ENCODE measurements at regions not wholly inside any gene's neighbourhood (a gene's known extent, or its start where the extent isn't known, plus 50 kb on each side); places are given as distances from the start of the nearest gene placed in this dataset.
"Not testable (repeated sequence)": the region's sequence is repeated elsewhere in the genome, so short reads cannot be mapped to it uniquely, and the experiment has no call there.

DNA sequence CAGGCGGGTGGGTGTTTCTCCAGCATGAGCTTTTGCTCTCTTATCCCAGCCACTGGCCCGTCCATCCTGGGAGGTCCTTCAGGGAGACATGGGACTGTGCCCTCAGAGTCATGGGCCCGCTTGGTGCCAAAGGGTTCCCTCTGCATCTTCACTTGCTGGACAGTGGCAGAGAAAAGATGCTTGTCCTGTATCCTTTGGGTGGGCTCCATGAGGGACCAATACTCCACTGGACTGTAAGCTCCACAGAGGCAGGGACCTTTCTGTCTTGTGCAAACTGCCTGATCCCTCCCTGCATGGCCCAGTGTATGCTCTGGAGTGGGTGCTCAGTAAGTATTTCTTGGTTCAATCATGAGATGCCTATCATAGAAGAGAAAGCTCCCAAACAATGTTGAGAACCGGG is 184.8 kb upstream of the WSCD1 start:
- intact Hi-C loops (cut with DNase I), result loop anchor here (10.0 kb wide), 1 partner anchor 179 kb away; no protein-coding TSS in a partner anchor
- DNase-seq, result no peak

DNA sequence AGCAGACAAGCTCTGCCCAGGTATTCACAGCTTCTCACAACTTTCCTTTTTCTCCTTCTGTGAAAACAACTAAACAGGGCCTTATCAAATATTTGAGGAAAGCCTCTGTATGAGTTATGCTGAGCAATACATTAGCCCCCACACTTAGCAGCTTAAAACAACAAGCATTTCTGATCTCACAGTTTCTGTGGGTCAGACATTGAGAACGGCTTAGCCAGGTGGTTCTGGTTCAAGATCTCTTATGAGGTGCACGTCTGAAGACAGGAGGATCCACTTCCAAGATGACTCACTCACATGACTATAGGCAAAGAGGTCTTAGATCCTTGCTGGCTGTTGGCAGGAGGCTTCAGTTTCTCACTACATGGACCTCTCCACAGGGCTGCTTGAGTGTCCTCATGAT is 181.4 kb upstream of the WSCD1 start:
- no peak for DNase-seq

DNA sequence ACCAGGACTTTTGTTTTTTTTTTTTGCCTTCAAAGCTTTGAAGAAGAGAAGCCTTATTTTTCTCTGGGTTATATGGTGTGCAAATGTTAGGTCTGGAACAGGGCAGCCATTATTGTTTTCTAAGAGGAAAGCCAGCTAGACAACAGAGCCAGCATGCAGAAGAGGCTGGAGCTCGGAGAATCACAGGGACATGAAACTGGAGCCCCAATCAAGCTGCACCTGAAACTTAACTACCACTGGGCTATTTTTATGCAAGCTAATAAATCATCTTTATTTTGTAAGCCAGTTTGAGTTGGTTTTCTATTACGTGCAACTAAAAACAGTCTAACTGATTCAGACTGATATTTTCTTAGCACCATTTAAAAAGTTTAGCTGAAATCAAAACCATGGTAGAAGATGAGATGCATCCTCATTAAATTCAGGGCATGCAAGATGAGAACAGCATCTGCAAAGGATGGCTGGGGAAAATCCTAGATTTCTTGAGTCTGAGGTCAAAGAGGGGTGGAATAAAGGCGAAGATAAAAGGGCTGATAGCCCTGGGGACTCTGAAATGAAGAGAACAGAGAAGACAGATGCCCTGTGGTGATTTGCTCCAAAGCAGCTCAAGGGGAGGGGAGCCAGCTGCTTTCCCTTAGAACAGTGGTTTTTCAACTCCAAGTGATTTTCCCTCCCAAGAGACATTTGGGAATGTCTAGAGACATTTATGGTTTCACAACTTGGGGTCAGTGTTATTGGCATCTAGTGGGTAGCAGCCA is 177.1 kb upstream of the WSCD1 start:
- intact Hi-C loops (cut with DNase I), result no loop called here
- peak in 3 of 10 donors; percentile 16 to 35 (median 27) for DNase-seq

More for the DNA sequence above, 181.4 kb upstream of the WSCD1 start:
- intact Hi-C loops (cut with DNase I), result loop anchor here (10.0 kb wide), 1 partner anchor 176 kb away; no protein-coding TSS in a partner anchor

DNA sequence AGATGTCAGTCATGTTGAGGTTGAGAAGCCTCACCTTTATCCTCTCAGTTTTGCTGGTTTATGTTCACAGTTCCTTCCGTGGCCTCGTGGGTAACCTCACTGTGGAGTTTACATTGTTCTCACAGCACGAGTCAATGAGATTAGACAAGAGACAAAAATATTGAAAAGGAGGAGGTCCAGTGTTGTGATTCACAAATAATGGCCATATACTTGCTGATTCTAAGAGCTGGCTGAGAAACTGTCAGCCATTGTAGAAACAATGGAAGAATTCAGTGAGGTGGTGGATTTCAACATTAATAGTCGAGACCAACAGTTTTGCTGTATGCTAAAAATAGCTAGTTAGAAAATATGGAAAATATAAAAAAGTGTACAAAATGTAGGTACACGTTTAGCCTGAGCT is 176.4 kb upstream of the WSCD1 start:
- intact Hi-C loops (cut with DNase I), result no loop called here
- DNase-seq, result no peak

DNA sequence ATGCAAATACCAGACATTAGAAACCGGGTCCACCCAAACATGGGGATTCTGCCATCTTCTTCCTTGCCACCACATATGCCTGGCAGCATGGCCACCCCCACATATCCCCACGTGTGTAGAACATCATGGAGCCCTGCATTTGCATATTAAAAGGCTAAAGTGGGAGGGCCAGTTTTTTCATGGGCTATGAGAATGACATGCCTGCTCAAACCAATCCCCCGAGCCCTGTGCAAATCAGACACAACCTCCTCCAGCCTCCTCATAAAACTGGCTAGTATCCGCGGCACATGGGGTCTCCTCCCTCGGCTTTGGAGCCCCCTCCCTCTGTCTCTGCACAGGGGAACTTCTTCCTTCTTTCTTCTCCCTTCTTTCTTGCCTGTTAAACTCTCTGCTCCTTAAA is 174.9 kb upstream of the WSCD1 start:
- intact Hi-C loops (cut with DNase I), result no loop called here
- DNase-seq, result no peak

DNA sequence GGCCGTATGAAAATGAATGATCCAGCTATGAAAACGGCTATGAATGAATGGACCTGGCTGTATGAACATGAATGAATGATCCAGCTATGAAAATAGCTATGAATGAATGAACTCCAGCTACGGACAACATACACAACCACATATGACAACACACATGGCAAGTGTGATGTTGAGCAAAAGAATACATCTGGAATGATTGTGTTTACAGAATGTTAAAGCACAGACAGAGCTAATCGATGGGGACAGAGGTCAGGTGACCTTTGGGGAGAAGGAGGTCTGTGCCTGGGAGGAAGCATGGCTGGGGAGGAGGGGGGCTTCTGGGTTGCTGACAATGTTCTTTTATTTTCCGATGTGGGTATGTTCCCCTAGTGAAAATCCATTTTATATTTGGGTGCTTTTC is 174.0 kb upstream of the WSCD1 start:
- intact Hi-C loops (cut with DNase I), result no loop called here
- DNase-seq, result no peak

DNA sequence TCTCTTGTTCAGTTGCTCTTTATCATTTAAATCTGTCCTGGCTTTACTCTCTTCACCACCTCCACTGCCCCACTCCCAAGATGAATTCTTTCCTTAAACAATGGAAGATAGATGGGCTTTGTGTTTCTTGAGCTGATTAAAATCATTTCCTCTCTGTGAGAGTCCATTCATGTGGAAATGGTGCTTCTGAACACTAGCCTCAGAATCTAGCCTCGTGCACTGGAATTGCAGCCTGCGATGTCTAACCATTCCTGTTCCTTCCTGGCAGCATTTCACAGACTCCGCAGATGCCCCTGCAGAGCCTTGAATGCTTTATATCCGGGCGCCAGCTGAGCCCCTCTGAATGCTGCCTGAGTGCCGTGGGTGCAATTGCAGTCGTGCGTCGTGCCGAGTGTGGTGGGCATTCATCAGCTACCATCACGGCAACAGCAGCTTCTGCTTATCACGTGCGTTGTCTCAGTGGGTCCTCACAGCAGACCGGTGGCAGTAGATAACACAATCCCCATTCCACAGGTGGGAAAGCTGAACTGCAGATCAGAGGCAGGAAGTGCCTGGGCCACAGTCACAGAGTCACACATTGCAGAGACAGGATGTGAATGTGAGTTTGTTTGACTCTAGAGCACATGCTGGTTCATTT is 172.8 kb upstream of the WSCD1 start:
- no peak for DNase-seq
- intact Hi-C loops (cut with DNase I), result no loop called here

DNA sequence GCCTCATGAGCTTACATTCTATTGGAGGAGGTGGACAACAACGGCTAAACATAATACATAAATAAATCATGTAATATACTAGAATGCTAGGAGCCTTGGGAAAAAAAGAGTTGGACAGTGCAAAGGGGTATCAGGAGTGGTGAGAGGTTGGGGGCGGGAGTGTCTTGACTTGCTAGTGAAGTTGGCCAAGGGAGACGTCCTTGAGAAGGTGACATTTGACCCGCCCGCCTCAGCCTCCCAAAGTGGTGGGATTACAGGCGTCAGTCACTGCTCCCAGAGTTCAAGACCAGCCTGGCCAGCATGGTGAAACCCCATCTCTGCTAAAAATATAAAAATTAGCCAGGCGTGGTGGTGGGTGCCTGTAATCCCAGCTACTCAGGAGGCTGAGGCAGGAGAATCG is 172.2 kb upstream of the WSCD1 start:
- DNase-seq; intact Hi-C loops (cut with DNase I): not testable (repeated sequence)

DNA sequence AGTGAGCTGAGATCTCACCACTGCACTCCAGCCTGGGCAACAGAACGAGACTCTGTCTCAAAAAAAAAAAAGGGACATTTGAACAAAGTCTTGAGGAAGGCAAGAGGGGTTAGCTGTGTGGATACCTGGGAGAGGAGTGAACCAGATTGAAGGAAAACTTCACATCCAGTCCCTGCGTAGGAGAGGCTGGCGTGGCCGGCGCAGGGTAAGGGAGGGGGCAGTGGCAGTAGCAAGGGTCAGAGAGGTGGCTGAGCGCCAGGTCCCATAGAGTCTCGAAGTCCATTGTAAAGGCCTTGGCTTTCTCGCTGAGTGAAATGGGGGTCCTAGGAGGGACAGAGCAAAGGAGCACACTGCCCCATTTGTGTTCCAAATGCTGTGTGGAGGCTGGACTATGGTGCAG is 171.8 kb upstream of the WSCD1 start:
- intact Hi-C loops (cut with DNase I), result no loop called here
- no peak for DNase-seq

DNA sequence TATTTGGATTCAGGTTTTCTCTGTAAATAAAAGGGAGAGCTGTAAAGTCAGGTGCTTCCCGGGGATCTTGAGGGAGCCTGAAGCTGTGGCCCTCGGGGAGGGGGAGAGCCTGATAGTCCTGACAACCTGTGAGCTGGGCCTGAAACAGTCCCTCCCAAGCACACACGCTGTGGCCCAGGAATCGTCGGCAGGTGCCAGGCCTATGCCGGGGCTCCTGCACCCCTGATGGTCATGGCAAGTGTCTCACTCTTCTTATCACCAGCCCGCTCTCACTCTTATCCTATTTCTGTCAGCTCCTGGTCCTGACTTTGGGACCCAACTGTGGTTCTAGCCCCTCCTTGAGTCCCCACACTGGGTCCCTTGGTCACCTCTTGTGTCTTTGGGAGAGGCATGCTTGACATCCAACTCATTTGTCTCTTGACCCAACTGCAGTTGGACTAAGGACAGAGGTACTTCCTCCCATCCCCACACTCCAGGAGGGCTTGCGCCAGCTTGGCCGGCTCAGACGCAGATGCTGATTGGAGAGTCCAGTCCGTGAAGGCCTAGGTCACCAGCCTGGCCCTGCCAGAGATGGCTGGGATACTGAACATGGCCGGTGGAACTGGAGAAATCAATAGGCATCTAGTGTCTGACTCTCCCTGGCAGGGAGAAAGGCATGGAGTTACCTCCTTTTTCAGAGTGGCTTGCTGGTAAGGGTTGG is 170.5 kb upstream of the WSCD1 start:
- intact Hi-C loops (cut with DNase I), result no loop called here
- DNase-seq, result no peak

DNA sequence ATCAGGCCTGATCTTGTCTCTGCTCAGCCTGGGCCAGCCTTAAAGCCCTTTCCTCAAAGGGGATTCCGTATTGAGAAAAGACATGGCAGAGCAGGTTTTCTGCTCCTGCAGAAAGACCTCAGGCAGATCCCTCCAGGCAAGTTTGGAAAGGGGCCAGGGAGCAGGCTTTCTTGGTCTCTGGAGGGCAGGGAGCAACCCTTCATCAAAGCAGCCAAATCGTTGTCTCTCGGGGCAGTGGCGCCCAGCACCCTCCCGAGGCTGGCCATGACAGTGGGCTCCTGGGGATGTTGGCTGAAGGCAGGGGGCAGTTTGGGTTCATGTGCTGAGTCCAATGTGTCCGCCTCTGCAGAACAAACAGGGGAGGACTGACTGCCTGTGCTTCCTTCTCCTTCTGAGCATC is 168.4 kb upstream of the WSCD1 start:
- intact Hi-C loops (cut with DNase I), result no loop called here

DNA sequence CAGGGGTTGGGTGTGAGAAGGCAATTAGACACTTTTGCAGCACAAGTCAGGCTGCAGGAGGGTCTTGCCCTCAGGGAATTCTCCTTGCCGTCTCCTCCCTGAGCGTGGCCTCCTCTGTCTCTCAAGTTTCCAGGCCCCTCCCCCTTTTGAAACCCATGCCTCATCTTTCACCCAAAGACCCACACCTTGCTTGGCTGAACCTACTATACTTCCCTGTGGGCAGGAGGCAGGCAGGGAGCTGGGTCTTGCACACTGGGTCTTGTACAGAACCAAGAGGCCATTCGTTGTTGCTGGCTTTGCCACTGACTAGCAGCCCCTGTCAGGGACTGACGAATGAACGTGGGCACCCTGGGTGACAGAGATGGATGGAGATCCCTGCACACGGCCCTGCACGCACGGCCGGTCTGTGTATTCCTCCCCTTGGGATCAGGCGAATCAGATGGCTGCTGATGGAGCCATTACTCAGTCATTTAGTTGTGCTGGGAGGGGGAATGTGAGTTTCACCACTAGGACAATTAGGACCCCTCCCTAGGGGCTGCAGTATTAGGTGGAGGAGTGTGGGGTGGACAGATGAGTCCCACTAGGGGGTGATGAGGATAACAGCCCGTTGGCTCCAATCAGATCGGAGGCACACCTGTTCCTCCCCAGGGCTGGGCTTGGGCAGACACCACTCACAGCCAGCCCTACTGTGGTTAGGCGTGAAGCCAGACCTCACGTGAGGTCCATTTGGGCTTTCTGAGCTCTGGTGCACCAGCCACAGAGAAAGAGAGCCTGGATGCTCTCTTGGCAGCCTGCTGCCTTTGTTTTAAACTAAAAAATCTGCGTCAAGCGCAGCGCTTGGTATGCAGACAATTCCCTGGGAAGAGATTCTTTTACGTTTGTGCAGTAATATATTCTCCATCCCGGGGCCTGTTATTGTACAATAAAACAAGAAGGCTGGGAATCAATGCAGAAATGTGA is 167.7 kb upstream of the WSCD1 start:
- no peak for DNase-seq
- intact Hi-C loops (cut with DNase I), result no loop called here

More for the DNA sequence above, 168.4 kb upstream of the WSCD1 start:
- no peak for DNase-seq

DNA sequence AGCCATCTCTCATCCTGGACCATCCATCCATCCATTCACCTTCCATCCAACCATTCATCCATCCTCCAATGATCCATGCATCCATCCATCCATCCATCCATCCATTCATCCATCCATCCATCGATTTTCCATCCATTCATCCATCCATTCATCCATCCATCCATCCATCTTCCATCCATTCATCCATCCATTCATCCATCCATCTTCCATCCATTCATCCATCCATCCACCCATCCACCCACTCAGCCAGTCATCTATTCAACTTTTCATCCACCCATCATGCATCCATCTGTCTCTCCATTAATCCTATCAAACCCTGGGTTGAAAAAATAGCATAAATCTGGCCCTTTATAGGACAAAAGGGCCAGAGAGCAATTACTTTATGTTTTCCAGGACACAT is 158.3 kb upstream of the WSCD1 start:
- no peak for DNase-seq
- intact Hi-C loops (cut with DNase I), result no loop called here

DNA sequence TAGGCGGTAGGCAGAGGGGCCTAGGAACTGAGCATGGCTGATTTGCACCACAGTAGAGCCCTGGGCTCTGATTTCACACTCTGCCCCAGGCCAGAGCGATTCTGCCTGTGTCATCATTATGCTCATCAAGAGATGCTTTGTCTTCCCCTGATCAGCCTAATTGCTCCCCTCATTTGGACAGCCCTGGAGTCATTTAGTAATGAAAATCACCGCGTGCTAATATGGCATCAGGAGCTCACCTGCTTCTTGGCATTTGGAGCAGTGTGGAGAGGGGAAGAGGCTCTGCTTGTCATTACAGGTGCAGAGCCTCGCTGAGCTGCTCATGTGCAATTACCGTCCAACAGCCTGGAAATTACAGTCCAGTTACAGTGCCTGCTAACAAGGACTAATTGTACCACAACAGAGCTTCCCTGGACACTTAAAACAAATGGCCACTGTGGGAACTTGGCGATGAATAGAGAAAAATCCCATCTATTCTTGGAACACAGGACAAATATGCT is 157.1 kb upstream of the WSCD1 start:
- intact Hi-C loops (cut with DNase I), result no loop called here
- peak in 3 of 10 donors; percentile 34 to 84 (median 48) for DNase-seq

DNA sequence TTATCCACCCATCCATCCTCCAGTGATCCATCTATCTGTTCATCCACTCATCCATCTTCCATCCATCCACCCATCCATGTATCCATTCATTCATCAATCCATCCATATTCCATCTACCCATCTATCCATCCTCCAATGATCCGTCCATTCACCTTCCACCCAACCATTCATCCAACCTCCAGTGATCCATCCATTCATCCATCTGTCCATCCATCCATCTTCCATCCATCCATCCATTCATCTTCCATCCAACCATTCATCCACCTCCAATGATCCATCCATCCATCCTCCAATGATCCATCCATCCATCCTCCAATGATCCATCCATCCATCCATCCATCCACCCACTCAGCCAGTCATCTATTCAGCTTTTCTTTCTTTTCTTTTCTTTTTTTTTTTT is 156.5 kb upstream of the WSCD1 start:
- intact Hi-C loops (cut with DNase I), result no loop called here
- DNase-seq, result no peak

DNA sequence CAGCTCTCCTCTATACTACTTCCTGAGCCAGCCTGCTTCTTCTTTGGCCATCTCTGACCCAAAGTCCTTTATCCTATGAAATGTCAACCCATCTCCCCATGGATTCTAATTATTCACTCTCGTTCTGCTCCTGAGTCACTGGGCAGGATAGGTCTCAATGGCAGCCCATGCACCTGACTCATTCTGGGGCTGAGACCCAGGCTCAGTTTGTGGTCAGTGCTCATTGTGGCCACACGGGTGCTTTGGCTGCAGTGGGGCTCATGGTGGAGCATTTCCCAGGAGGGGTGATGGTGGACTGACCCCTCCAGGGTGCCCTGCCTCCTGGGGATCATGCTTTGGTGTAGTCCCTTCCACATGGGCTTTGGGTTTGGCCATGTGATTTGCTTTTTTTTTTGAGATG is 154.8 kb upstream of the WSCD1 start:
- peak in 1 of 10 donors; percentile 54 for DNase-seq
- intact Hi-C loops (cut with DNase I), result no loop called here

DNA sequence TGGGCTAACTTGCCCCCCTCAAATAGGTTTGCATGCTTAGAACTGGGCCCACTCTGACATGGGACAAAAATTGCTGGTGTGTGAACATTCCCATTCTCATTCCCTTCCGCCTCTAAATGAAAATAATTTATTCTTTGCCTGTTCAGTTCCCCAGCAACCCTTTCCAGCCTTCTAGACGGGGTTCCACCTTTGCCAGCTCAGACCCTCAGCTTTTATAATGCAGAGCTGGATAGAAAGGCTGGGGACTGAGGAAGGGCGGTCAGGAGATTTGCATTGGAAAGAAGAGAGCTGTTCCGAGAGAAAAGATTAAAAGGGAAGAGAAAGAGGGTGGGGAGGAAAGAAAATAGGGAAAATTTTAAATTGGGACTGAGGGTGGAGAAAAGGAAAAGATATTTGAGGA is 151.1 kb upstream of the WSCD1 start:
- intact Hi-C loops (cut with DNase I), result no loop called here
- DNase-seq, result no peak

DNA sequence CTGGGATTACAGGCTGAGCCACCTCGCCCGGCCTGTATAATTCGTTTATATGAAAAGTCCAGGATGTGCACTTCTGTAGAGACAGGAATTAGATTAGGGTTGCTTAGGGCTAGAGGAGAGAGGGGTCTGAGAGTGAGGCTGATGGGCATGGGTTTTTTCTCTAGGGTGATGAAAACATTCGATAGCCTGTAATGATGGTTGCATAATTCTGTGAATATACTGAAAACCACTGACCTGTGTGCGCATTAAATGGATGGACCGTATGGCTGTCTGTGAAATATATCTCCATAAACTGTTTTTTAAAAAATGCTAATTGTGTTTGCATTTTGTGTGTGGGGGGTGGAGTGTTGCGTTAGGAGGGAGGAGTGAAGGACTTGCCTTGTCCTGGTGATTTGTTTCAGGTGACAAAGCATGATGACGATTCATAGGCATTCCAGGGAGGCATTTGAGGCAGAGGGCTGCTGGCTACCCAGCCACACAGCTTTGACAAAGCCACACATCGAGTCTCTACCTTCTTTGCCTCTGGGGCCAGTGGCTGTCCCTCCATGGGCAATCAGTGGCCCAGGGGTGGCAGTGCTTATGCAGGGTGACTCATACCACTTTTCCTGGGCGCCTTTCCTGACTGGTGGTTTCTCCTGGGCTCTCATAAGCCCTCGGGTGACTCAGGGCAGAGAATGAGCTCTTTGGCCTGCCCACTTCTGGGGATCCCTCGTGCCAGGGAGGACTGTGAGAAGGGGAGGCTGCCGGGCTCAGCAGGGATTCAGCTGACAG is 148.5 kb upstream of the WSCD1 start:
- DNase-seq, result no peak
- intact Hi-C loops (cut with DNase I), result no loop called here

DNA sequence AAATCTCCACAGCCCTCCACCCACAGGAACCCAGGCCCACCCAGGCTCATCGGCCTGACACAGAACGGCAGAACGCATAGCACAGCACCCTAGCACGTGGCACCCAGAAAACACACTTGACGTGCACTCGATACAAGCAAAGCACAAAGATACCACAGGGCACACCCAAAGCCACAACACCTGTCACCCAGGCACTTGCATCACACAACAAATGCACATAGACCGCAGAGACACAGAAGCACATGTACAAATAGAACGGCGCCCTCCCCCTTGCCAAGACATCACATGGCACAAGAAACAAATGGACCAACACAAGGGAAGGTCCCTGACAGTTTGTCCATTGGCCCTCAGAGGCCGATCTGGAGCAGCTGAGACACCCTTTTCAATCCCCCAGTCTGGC is 147.7 kb upstream of the WSCD1 start:
- DNase-seq, result peak in 1 of 10 donors; percentile 66
- intact Hi-C loops (cut with DNase I), result no loop called here

DNA sequence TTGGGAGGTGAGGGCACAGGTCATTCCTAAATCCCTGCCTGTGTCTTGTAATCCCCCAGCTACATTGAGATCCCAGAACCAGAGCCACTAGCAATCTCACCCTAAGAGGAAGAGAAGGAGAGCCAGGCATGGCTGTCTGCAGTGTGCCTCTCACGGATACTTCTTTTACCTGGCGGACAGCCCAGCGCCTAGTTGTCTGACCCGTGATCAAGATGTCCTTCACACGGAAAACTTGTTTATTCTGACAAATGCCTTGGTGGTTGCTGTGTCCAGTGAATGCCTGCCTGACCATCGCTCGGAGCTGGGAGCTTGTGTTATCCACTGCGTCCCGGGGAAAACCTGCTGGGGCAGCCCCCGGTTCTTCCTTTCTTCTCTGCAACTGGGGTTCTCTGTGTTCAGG is 140.5 kb upstream of the WSCD1 start:
- intact Hi-C loops (cut with DNase I), result no loop called here
- no peak for DNase-seq

Measured in posterior cingulate gyrus (tissue), 11 donors.